ENCODE measurements at regions not wholly inside any gene's neighbourhood (a gene's known extent, or its start where the extent isn't known, plus 50 kb on each side); places are given as distances from the start of the nearest gene placed in this dataset.
"Not testable (repeated sequence)": the region's sequence is repeated elsewhere in the genome, so short reads cannot be mapped to it uniquely, and the experiment has no call there.

GRCh38 chr11:79503028-79503427, 62.2 kb upstream of the TENM4 start:
- no peak for DNase-seq

GRCh38 chr11:79501707-79502106, 60.9 kb upstream of the TENM4 start:
- no peak for DNase-seq

DNA sequence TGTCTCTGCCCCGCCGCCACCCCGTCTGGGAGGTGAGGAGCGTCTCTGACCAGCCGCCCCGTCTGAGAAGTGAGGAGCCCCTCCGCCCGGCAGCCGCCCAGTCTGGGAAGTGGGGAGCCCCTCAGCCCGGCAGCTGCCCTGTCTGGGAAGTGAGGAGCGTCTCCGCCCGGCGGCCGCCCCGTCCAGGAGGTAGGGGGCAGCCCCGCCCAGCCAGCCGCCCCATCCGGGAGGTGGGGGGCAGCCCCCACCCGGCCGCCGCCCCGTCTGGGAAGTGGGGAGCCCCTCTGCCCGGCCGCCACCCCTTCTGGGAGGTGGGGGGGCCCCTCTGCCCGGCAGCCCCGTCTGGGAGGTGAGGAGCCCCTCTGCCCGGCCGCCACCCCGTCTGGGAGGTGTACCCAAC, 59.1 kb upstream of the TENM4 start:
- DNase-seq = not testable (repeated sequence)

GRCh38 chr11:79498667-79499066, 57.8 kb upstream of the TENM4 start:
- no peak for DNase-seq

DNA sequence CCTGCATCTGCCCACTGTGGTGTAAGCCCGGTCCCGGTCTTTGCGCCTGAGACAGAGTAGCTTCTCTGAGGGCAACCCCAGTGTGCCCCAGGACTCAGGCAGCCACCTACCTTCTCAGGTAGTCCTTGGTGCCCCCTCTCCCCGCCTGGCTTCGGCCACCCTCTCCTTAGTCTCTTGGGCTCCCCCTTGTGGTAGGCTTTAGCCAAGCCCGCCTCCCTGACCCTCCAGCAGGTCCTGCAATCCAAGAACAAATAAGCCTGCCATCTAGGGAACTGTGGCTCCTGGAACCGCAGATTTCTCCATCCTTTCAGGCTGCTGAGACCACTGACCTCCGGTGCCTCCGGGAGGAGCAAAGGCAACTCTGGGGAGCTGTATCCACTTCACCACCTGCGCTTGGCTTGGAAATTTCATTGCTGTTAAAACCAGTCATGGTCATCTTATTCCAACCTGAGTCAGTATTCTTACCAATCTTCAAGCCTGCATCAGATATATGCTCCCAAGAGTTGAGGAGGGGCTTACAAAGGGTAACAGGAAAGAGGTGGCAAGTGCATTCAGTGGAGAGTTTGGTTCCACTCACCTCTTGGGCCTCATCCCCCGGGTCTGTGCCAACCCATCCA, 52.8 kb upstream of the TENM4 start:
- DNase-seq = peak; percentile 34

- no peak for DNase-seq
These were observed 51.2 kb upstream of the TENM4 start for GRCh38 chr11:79492008-79492407.

Measured in stimulated activated CD4-positive, alpha-beta T cell treated with anti-CD3 and anti-CD28 coated beads, Interleukin-4, amount 100 ng/mL, for 24 hours (primary cell).